ENCODE measurements at regions not wholly inside any gene's neighbourhood (a gene's known extent, or its start where the extent isn't known, plus 50 kb on each side); places are given as distances from the start of the nearest gene placed in this dataset.

GRCh38 chr16:59729613-59730012 lies 995.5 kb upstream of the GOT2 start:
- TF ChIP-seq MXI1 (conservative IDR thresholded peaks at IDR 0.05; ENCODE audit: poor library complexity, severe bottlenecking) (no peak), REST (IDR thresholded peaks at IDR 0.05; ENCODE audit: borderline replicate concordance) (no peak), TAF1 (IDR thresholded peaks at IDR 0.05; ENCODE audit: low read depth) (no peak), EZH2 (IDR thresholded peaks at IDR 0.05; ENCODE audit: borderline replicate concordance, insufficient read depth, low read length, poor library complexity, severe bottlenecking) (no peak), CTCF (IDR thresholded peaks at IDR 0.05; ENCODE audit: poor library complexity, severe bottlenecking) (no peak), RAD21 (conservative IDR thresholded peaks at IDR 0.05) (no peak), EP300 (conservative IDR thresholded peaks at IDR 0.05; ENCODE audit: poor library complexity, severe bottlenecking) (no peak), SMC3 (conservative IDR thresholded peaks at IDR 0.05; ENCODE audit: poor library complexity) (no peak), POLR2AphosphoS5 (IDR thresholded peaks at IDR 0.05) (no peak)
- H3K9ac ChIP-seq (ENCODE audit: low read length) = no peak overlapping the region
- no peaks in the 10 kb centered on the region for H3K9me3 ChIP-seq (ENCODE audit: low read length)
- H3K4me2 ChIP-seq (ENCODE audit: low read length) = no peak overlapping the region
- no peaks in the 10 kb centered on the region for H3K9me2 ChIP-seq (ENCODE audit: insufficient read depth, low read length)
- H3F3A ChIP-seq (ENCODE audit: insufficient read depth, low read length, poor library complexity, severe bottlenecking) = no peaks in the 10 kb centered on the region
- H3K36me3 ChIP-seq (ENCODE audit: insufficient read depth, low read length) = no peaks in the 10 kb centered on the region
- H3K27me3 ChIP-seq (ENCODE audit: insufficient read depth, low read depth, low read length) = no peaks in the 10 kb centered on the region
- no peak overlapping the region for H2AFZ ChIP-seq (ENCODE audit: low read depth, low read length)
- no peak overlapping the region for H3K4me3 ChIP-seq (ENCODE audit: low read length)
- no peaks in the 10 kb centered on the region for H3K79me2 ChIP-seq (replicated peaks; ENCODE audit: insufficient read depth, low read length)
- no peak overlapping the region for H3K27ac ChIP-seq (ENCODE audit: low read length)
- H4K20me1 ChIP-seq (ENCODE audit: insufficient read depth) = no peaks in the 10 kb centered on the region

GRCh38 chr16:59719121-59719520 lies 985.0 kb upstream of the GOT2 start:
- H3K79me2 ChIP-seq (replicated peaks; ENCODE audit: insufficient read depth, low read length) = no peaks in the 10 kb centered on the region
- no peaks in the 10 kb centered on the region for H3K9me3 ChIP-seq (ENCODE audit: low read length)
- no peak overlapping the region for H3K4me2 ChIP-seq (ENCODE audit: low read length)
- no peaks in the 10 kb centered on the region for H3K27me3 ChIP-seq (ENCODE audit: insufficient read depth, low read depth, low read length)
- no peaks in the 10 kb centered on the region for H3F3A ChIP-seq (ENCODE audit: insufficient read depth, low read length, poor library complexity, severe bottlenecking)
- H3K36me3 ChIP-seq (ENCODE audit: insufficient read depth, low read length) = no peaks in the 10 kb centered on the region
- no peak overlapping the region for H3K27ac ChIP-seq (ENCODE audit: low read length)
- H3K9ac ChIP-seq (ENCODE audit: low read length) = no peak overlapping the region
- TF ChIP-seq TAF1 (IDR thresholded peaks at IDR 0.05; ENCODE audit: low read depth) (no peak), REST (IDR thresholded peaks at IDR 0.05; ENCODE audit: borderline replicate concordance) (no peak), MXI1 (conservative IDR thresholded peaks at IDR 0.05; ENCODE audit: poor library complexity, severe bottlenecking) (no peak), EP300 (conservative IDR thresholded peaks at IDR 0.05; ENCODE audit: poor library complexity, severe bottlenecking) (no peak), CTCF (IDR thresholded peaks at IDR 0.05; ENCODE audit: poor library complexity, severe bottlenecking) (no peak), EZH2 (IDR thresholded peaks at IDR 0.05; ENCODE audit: borderline replicate concordance, insufficient read depth, low read length, poor library complexity, severe bottlenecking) (no peak), SMC3 (conservative IDR thresholded peaks at IDR 0.05; ENCODE audit: poor library complexity) (no peak)
- no peak overlapping the region for H3K4me3 ChIP-seq (ENCODE audit: low read length)
- no peak overlapping the region for H2AFZ ChIP-seq (ENCODE audit: low read depth, low read length)
- H3K9me2 ChIP-seq (ENCODE audit: insufficient read depth, low read length) = no peaks in the 10 kb centered on the region
- H4K20me1 ChIP-seq (ENCODE audit: insufficient read depth) = no peaks in the 10 kb centered on the region

All from neural cell (in vitro differentiated cells).